Stimulated activated CD8-positive, alpha-beta memory T cell treated with anti-CD3 and anti-CD28 coated beads, Interleukin-4, amount 100 ng/mL, for 1 hour (primary cell): ENCODE measurements at regions not wholly inside any gene's neighbourhood (a gene's known extent, or its start where the extent isn't known, plus 50 kb on each side); places are given as distances from the start of the nearest gene placed in this dataset.
A peak's percentile ranks its signal among the peaks of the same experiment; 100 is the strongest.

Source experiments
- DNase-seq, 2 donors: peaks; one replicate each; pipeline ENCODE4 v3.0.0-alpha.2; 2020; ENCODE audit warnings: low read depth in 2 of 2, low spot score in 1 of 2

GRCh38 chr17:72538443-72538842, 417.6 kb downstream of the SOX9 start:
- DNase-seq = no peak

DNA sequence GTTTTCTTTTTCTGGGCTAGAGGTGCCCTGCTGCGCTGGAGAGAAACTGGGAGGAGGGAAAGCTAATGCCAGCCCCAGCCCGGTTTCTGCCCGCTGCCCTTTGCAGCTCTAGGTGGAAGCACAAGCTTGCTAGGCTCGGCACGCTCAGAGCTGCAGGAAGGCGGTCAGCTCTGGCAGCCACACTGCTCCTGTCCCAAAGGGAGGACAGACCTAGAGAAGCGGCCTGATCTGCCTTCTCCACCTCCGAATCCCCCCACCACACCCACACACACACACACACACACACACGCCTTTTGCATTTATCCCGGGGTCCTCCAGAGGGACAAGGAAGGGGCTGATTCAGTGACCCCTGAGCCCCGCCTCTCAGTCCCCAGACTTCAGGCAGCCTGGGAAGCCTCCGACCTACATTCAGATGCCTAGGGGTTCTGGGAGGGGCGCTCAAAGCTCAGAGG, 418.1 kb downstream of the SOX9 start:
- DNase-seq = no peak

DNA sequence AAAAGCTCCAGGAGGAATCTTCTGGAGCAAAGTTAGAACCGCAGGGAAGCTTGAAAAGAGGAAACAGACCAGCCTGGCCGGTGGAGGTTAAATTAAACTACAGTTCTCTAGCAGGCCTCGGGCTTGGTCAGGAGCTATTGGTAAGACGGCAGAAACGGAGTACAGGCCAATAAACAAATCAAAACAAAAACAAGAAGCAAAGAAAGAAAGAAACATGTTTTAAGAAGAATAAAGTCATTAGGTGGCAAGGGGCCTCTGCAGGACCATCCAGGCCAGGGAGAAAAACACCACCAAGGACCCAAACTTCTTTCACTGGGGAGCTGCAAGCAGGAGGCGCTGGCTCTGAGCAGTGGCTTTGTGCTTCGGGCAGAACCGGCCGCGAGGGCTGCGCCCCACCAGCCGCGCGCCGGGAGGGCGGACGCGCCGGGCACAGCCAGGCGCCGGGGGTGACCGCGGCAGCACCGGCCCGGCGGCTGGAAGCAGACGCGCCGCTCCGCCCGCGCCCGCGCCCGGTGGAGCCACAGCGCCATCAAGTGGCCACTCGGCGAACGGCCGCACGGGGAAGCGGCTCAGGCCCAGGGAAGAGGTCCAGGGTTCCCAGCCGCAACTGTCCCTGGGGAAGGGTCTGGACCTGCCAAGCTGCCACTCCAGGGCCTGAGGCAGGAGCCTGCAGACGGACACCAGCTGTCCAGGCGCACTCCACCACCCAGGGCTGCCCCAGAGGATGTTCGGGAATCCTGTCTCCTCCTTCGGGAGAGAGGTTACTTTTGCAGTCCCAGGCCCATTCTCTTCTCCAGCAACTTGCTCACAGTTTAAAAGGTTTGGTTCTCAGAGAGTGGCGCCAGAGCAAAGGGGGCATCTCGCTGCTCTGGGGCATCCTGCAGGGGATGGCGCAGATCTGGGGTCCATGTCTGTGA, 419.4 kb downstream of the SOX9 start:
- DNase-seq = peak in 1 of 2 donors; percentile 28

GRCh38 chr17:72542317-72542716, 421.5 kb downstream of the SOX9 start:
- DNase-seq = no peak

DNA sequence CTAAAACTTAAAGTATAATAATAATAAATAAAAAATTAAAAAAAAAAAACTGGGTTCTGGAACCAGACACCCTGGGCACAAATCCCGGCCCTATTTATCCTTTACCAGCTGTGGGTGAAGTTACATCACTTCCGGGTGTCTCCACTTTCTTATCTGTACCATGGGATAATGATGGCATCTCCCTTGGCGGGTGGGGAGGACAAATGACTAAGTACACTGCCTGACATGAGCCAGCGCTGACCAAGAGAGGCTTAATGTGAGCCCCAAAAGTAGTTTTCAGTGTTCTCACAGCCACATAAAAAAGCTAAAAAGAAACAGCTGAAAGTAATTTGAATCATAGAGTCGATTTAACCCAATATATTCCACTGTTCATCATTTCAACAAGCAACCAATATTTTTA, 424.9 kb downstream of the SOX9 start:
- no peak for DNase-seq

- no peak for DNase-seq
Measured at GRCh38 chr17:72553051-72553755, 432.4 kb downstream of the SOX9 start.

DNA sequence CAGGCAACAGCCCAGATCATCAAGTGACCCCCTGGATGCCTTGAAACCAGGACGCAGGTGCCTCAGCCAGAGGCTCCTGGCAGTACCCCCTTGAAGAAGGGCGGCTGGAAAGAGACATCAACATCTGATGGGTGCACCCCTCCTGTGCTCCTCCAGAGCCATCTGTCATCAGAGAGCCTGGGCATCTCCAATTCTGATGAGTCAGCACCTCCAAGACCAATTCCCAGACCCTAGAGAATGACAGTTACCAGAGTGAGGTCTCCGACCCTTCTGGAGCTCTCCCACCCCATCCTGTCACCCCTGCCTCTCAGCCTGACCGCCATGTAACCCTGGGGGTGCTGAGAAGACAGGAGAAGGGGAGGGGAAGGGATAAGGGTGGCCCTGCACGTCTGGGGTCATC, 433.7 kb downstream of the SOX9 start:
- DNase-seq = no peak

DNA sequence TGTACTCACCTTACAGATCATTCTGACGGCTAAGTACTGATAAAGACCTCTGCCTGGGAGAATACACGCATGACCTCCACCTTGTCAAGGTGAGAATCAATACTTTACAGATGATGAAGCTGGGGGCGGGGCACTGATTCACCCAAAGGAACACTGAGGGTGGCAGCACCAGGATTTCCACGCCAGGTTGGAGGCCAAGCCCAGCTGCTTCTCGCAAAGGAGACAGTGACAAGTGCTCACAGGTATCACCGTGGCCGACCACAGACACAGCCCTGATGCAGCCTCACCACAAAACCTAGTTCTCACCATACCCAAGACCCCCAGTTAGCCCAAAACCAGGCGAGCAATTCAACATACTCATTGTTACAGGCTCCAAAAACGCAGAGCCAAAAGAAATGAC, 434.2 kb downstream of the SOX9 start:
- DNase-seq = no peak

GRCh38 chr17:72556944-72557826, 436.4 kb downstream of the SOX9 start:
- peak; percentile 10 to 31 for DNase-seq

- DNase-seq = no peak
Measured at GRCh38 chr17:72558971-72559476, 438.2 kb downstream of the SOX9 start.

DNA sequence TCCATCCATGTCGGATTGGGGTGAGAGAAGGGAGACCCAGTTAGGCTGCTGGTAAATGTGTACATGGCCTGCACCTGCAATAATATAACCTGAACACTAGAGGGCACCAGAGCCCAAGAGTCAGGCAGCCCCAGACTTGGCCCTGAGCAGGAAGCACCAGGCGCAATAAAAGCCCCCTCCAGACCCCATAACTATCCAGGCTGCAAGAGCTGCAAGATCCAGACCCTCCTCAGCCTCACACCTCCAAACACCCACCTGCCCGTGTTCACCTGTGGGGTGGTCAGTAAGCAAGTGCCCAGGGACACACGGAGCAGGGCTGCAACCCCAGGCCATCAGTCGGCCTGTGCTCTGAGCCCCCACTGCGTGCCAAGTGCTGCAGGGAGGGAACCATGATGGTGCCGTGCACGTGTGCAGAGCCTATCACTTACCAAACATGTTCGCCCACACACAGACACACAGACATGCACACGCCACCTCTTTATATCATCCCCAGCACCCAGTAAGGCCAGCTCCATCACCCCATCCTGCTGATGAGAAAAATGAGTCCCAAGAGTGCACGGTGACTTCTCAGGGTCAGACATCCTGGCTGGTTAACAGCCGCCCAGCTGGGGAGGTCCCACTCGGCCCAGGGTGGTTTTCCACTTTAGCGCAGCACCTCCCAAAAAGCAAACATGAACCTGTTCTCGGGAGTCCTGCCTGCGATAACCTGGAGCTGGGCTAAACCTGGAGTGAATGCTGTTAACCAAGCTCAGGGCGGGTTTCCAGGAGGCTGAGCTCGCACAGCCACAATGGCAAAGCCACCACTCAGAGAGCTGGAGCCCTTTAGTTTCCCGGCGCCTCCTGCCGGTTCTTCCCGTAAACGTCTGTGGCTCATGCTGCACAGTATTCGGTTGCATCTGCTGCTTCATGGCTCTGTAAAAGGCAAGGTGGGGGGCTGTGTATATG, 439.8 kb downstream of the SOX9 start:
- DNase-seq = no peak

DNA sequence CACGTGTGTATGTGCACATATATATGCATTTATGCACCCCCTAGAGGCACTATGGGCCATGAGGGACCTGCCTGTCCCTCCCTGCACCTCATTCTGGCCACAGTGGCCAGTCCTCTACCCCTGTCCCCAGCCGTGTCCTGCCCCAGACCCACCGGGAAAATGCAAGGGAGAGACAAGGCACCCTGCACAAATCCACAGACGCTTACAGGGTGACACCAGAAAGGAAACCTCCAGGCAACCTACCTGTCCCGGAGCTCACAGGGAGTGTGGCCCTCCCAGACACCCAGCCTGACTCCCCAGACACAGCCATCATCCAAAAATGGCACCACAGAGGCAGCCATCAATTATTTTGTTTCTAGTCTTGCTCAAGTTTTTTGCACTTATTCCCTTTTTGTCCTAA, 440.4 kb downstream of the SOX9 start:
- no peak for DNase-seq

GRCh38 chr17:72561680-72562079, 440.9 kb downstream of the SOX9 start:
- DNase-seq = no peak

DNA sequence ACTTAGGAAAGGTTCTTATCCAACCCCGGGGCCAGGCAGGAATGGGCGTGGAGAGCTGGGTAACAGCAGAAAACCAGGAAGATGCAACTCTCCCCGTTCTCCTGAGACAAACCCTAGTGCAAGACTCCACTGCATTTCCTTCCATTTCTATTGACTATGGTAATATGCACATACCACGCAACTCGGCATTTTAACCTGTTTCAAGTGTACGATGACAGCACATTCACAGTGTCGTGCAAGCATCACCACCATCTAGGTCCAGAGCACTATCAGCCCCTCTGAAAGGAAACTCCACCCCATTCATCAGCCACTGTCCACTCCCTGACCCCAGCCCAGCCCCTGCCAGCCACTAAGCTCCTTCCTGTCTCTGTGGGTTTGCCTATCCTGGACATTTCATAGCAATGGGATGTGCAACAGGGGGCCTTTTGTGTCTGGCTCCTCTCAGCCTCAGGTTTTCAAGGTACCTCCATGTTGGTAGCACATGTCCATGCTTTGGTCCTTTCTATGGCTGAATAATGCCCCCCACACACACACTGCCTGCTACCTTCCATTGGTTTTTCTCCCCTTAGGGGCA, 441.9 kb downstream of the SOX9 start:
- DNase-seq = no peak

DNA sequence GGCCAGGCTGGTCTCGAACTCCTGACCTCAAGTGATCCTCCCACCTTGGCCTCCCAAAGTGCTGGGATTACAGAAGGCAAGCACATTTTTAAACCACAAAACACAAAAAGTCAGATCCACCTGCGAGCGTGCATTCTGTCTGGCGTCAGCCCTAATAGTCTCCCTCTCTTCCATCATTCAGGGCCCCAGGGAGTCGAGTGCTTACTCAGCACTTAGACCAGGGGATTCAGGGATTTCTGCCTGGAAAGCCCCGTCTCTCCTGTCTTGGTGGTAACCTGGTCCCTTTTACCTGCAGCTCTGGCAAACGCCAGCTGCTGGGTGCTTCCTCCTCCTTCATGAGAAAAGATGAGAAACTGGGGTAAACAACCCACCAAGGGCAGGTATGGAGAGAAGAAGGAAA, 443.1 kb downstream of the SOX9 start:
- DNase-seq = no peak

GRCh38 chr17:72565006-72565405, 444.2 kb downstream of the SOX9 start:
- DNase-seq = no peak

DNA sequence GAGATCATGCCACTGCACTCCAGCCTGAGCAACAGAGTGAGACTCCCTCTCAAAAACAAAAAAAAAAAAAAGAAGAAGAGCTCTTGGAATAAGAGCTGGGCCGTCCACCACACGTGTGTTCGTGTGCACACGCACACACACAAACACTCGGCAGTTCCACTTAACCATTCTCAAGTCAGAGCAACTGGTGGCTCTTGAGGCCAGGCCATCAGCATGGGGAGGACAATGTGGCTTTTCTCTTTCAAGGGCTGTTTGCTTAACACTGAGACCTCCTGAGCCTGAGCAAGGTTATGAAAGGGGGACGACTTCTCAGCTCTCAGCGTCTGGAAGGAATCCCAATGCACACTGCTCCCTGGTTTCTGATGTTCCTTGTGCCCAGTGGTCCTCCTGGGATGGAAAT, 444.9 kb downstream of the SOX9 start:
- DNase-seq = no peak

GRCh38 chr17:72566671-72567484, 446.1 kb downstream of the SOX9 start:
- DNase-seq = no peak

DNA sequence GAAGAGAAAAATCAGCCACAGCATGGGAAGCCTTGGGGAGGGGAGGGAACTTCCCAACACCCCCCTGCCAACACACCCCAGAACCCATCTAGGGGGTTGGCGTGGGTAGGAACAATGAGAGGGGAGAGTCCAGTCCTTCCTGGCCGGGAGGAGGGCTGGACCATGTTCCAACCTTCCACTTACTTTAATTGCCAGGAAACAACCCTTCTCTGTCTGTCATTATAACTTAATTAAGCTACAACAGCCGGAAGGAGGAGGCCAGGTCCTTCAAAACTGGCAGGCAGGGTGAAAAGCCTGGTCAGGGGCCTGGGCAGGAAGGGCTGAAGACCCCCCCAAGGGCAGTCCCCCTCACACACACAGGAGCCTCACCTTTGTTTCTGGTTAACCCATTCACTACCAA, 447.0 kb downstream of the SOX9 start:
- no peak for DNase-seq
